C4-2B (cell line): ENCODE measurements at regions not wholly inside any gene's neighbourhood (a gene's known extent, or its start where the extent isn't known, plus 50 kb on each side); places are given as distances from the start of the nearest gene placed in this dataset.

Source experiments
- H3K27ac ChIP-seq: fragments of 450-650 bp; 2 replicates; pipeline ENCODE4 v1.5.1; 2017
- ZFX ChIP-seq: fragments of 450-650 bp; IDR thresholded peaks from 2 replicates; pipeline ENCODE4 v1.6.1; 2017
- TF ChIP-seq, protein P1 (sequence below): fragments of 450-650 bp; conservative IDR thresholded peaks from 2 replicates; pipeline ENCODE4 v1.5.1; 2017; ENCODE audit warnings: mild to moderate bottlenecking

DNA sequence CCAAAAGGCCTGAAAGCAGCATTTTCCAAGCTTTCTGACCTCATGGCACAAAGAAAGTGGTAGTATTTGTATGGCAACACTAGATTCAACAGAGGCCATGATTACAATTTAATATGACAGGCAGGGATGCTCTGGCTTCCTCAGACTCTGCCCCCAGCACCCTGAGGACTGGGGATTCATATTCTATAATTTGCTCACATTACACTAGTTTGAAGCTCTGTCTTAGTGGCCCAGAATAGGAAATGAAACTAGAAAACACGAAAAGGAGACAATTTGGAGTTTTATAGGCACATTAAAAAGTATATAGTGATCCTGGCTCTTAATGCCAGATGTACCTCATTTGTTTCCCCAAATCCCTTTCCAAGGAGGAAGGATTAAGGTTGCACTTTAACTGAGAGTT, 173.0 kb upstream of the STK17B start:
- H3K27ac ChIP-seq, result no peak overlapping the region
- no peak for TF ChIP-seq ZFX
- TF ChIP-seq, protein P1, sequence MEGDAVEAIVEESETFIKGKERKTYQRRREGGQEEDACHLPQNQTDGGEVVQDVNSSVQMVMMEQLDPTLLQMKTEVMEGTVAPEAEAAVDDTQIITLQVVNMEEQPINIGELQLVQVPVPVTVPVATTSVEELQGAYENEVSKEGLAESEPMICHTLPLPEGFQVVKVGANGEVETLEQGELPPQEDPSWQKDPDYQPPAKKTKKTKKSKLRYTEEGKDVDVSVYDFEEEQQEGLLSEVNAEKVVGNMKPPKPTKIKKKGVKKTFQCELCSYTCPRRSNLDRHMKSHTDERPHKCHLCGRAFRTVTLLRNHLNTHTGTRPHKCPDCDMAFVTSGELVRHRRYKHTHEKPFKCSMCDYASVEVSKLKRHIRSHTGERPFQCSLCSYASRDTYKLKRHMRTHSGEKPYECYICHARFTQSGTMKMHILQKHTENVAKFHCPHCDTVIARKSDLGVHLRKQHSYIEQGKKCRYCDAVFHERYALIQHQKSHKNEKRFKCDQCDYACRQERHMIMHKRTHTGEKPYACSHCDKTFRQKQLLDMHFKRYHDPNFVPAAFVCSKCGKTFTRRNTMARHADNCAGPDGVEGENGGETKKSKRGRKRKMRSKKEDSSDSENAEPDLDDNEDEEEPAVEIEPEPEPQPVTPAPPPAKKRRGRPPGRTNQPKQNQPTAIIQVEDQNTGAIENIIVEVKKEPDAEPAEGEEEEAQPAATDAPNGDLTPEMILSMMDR, result no peak

DNA sequence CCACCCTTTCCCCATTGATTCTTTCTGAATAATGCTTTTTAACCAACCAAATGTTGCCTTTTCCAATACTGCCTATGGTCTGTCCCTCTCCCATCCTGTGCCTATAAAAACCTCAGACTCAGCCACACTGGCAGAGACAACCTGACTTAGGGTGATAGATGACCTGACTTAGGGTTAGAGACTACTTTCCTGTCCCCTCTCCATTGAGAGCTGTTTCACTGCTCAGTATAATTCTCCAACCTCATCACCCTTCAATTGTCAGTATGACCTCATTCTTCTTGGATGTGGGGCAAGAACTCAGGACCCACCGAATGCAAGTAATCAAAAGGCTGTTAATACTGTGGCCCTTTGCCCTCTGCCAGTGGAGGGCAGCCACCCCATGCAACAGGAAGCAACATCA, 182.3 kb upstream of the STK17B start:
- no peak for TF ChIP-seq ZFX
- TF ChIP-seq, protein P1, result no peak
- no peak overlapping the region for H3K27ac ChIP-seq

DNA sequence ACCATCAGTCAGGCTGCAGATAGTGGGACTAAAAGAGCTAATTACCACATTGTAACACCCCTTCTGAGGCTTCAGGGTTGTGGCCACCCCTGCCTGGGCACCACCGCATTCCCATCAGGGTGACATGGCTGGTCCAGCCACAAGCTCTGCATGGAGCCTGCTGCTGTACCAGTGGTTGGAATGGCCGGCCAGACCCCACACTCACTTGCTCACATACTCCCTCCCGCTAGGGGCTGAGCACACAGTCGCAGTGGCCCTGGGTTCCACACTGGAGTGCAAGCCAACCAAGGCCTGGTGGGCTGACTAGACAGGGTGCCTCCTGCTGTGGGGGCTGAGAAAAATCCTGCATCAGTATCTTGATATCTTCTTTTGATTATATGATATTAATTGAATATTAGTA, 182.8 kb upstream of the STK17B start:
- TF ChIP-seq ZFX, result no peak
- TF ChIP-seq, protein P1, result no peak
- no peak overlapping the region for H3K27ac ChIP-seq

GRCh38 chr2:196356332-196356731, 185.0 kb upstream of the STK17B start:
- H3K27ac ChIP-seq, result no peak overlapping the region
- TF ChIP-seq, protein P1, result no peak

DNA sequence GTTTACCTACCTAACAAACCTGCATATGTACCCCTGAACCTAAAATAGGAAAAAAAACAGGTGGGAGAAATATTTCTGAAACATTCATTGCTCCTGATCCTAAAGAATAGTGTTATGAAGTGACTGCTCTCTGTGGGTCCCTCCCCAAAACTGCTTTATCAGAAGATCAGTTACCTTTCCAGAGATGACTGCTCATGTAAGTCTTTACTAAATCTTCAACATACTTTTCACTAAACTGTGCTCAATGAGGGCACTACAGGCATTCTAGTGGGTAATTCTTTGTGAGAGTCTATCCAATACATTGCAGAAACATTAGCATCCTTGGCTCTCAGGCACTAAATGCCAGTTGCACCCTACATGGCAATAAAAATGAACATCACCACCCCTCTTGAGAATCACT, 189.3 kb upstream of the STK17B start:
- H3K27ac ChIP-seq, result no peak overlapping the region
- TF ChIP-seq, protein P1, result no peak
- no peak for TF ChIP-seq ZFX

DNA sequence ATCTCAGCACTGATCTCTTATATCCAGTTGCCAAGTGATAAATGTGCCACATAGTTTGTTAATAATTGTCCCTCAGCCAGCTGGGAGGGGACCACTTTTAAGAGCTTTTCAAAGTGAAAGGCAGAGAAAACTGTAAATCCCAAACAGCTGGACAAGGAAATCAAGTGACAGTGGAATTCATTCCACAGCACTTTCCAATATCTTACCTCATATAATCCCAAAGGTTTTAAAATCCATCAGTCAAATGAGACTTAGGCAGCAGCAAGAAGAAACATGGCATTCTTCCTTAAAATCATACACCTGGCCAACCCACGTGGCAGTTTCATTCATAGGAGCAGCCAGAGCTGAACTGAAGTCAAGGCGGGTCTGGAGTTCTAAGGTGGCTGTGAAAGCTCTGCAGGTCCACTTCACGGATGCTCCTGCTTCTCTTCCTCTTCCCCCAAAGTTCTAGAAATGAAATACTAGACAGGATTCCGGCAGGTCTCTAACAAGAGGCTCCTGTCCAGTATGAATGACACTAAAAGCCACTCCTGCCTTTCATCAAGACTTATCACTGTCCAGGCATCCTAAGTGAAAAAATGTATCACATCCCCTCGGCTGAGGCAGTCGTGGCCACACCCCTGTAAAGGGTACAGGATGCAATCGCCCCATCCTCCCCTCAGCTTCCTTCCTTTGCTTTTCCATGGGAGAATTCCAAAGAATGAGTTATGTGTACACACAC, 190.4 kb upstream of the STK17B start:
- H3K27ac ChIP-seq, result no peak overlapping the region
- TF ChIP-seq ZFX, result no peak
- TF ChIP-seq, protein P1, result no peak

DNA sequence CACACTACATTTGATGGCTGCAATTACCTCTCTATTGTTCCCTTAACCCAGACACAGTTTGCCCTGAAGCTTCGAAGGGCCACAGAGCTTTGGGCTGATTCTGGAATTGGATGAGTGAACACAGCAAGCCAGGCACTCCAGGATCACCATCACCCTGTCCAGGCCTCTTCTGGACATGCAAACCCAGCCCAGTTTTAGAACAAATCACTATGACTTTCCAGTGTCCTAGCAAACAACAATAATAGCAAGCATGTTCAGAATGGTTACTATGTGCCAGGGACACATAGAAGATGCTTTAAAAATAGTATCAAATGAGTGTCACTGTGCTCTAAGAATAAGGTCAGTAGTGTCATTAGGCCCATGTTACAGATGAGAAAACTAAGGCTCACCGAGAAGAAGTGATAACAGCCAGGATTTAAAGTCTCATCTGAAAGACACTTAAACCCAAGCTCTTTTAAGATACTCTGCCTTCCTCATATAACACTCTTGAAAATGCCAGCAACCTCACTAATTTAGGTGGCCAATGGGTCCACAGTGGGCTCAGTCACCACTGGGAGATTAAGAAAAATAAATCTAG, 191.7 kb upstream of the STK17B start:
- H3K27ac ChIP-seq, result no peak overlapping the region
- TF ChIP-seq, protein P1, result no peak
- no peak for TF ChIP-seq ZFX
